DMS153 treated with DMSO at 0.1 percent for 48 hours (cell line): ENCODE measurements at regions not wholly inside any gene's neighbourhood (a gene's known extent, or its start where the extent isn't known, plus 50 kb on each side); places are given as distances from the start of the nearest gene placed in this dataset.
"Not testable (repeated sequence)": the region's sequence is repeated elsewhere in the genome, so short reads cannot be mapped to it uniquely, and the experiment has no call there.

Source experiments
- DNase-seq: peaks from one replicate; lab custom pipeline; 2025; ENCODE audit not compliant: unreplicated experiment; lab: John Stamatoyannopoulos, UW

DNA sequence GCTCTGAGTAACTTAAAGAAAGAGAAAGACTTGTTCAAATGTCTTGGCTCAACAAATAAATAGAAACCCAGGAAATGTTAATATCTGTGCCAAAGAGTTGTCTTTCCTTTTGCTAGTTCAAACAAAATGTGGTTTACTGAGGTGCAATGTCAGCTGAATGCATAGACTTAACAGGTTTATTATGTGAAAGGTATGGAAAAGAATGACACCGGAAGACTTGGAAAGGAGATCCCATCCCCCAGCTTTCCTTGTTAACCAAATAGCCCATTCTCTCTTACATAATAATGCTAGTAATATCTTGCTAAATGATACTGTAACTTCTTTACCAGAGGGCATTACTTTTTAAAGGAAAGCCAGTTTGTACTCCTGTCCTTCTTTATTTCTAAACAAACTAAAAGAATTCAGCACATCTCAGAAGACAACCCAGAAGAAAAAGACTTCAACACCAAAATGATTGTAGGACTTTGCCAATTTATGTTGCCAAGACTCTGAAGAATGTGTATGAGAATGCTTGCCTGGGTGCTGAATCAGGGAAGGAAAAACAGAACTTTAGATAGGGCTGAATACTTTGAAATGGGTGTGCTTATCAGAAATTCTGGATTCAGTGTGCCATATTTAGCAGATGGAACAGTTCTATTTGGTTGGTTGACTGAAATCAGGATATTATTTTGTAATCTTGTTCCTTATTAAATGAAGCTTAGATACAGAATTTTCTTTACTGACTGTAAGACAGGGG lies 344.1 kb downstream of the TMEM38B start:
- DNase-seq: no peak

DNA sequence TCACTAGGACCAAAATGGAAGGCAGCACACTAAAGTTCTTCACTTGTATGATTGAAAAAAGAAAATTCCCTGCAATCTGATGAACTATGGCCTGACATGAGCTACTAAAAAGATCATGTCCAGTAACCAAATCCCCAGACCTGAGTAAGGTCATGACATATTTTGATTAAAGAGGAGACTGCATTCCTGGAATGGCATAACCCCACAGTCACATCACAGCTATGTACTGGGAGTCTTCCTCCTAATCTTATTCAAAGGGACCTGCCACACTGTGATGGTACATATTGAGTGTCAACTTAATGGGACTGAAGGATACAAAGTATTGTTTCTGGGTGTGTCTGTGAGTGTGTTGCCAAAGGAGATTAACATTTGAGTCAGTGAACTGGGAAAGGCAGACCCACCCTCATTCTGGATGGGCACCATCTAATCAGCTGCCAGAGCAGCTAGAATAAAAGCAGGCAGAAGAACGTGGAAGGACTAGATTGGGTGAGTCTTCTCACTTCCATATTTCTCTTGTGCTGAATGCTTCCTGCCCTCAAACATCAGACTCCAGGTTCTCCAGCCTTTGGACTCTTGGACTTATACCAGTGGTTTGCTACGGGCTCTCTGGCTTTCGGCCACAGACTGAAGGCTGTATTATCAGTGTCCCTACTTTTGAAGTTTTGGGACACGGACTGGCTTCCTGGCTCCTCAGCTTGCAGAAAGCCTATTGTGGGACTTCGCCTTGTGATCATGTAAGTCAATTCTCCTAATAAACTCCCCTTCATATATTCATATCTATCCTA lies 345.0 kb downstream of the TMEM38B start:
- DNase-seq: no peak

DNA sequence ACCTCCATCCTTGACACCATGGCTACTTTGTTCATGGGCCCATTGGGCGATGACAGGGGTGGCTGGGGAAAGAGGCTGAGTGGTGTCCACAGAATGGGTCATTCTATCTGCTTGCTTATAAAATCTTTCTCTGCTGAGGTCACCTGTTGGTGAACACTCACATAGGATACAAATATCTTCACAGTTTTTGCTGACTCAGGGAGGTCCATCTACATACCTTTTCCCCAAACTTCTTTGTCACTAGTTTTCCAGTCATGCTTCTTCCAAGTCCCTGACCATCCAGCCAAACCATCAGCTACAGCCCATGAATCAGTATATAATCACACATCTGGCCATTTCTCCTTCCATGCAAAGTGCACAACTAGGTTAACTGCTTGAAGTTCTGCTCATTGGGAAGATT lies 347.6 kb downstream of the TMEM38B start:
- DNase-seq: not testable (repeated sequence)

DNA sequence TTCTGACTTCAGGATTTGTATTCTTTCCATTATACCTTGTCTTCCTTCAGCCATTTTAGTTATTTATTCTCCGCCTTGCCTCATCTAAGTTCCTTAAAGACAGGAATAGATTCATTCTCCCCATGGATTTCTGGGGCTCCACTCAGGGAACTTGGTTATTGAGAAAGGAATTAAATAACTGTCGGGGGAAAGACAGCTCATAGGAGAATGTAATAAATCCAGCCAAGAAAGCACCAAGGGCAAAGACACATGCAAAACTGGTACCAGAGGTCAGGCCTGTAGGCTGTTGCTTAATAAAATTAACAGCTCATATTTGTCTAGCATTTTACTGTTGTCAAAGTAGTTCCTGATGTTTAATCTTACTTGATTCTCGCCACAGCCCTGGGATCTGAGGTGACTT lies 357.2 kb downstream of the TMEM38B start:
- no peak for DNase-seq

DNA sequence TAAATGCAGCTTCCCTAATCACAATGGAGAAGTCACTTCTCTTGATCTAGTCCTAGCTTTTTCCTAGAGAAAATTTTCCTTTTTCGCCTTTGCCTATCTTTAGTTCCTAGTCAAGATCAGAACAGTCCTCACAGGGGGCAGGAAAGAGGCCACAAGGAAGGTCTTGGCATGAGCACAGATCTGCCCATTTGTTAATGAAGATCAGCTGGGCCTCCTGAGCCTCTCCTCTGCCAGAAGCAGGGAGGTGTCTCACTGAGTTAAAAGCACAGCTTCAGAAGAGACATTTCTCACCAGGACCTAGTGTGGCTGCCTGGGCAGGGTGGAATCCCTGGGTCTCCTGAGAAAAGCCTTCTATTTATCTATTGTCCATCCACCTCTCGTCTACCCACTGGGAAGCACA lies 357.8 kb downstream of the TMEM38B start:
- no peak for DNase-seq

DNA sequence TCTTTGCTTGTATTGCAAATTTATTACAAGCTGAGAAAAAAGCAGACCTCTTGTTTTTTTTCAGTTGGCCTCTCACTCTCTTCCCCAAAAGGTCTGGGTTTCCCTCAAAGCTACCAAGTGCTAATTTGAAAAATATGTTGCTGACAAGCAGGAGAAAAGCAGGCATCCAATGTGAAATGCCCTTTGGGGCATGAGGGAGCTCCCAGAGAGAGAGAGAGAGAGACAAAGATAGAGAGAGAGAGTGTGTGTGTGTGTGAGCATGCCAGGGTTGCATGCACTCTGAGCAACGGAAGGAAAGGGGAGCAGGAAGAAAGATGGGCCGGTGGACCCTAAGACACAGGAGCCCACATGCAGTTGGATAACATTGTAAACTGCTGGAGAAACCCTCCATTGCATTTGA lies 358.4 kb downstream of the TMEM38B start:
- DNase-seq: no peak

DNA sequence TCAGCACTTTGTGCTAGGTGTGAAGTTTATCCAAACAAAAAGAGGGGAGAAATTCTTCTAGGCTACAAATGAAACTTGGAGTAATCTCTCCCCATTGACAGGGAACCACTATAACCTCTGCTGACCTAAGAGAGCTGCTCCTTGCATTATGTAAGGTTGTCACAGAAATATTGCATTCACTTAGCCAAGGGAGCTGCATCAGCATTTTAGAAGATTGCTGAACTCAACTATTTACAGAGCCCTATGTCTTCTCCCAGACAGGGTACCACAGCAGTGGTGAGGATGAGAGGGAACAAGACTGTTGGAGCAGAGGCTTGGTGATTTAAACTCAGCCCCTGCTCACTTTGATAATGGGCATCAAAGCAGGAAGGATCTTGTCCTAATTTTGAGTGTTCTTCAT lies 362.0 kb downstream of the TMEM38B start:
- no peak for DNase-seq

DNA sequence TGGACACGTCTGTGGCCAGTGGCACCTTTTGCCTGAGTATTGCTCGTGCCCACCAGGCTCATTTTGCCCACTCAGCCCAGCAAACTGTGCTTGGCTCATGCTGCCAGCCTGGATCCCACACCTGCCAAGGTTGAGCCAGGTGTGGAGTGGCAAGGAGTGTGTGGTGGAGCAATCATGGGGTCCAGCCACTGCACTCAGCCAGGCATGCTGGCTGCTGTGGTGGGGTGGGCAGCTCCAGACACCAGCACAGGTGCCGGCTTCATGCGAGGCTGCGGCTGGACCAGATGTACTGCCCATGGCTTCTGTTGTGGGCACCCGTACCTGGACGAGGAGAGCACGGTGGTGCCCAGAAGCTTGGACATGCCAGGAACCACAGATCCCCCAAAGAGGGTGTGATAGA lies 364.1 kb downstream of the TMEM38B start:
- DNase-seq: no peak

DNA sequence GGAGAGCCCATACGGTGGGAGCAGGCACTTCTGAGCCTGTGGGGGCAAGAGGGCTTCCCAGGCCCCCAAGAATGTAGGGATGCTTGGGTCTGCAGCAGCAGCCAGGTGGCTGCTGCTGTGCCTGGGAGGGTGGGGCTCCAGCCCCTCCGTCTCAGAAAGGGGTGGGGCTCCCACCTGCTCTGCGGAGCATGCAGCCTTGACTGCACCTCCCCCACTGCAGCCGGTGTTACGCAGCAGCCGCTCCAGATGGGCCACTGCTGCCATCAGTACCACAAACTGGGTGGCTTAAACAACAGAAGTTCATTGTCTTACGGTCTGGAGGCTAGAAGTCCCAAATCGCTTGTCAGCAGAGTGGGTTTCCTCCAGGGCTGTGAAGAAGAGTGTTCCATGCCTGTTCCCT lies 365.5 kb downstream of the TMEM38B start:
- DNase-seq: no peak

DNA sequence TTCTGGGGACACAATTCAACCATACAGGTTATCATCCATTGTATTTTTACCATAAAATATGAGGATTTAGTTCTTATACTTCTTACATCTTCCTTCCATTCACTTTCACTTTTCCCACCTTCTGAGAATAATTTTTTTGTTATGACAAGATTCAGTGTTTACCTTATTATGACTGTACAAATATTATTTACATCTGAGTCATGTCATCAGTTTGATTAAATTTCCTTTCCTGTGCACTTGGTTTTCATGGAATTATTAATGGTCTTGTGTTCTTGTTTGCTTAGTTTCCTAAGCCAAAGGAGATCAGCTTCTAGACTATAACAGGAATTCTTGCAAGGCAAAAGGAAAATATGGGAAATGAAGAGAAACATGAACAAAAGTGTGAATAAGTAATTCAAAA lies 366.5 kb downstream of the TMEM38B start:
- DNase-seq: no peak

DNA sequence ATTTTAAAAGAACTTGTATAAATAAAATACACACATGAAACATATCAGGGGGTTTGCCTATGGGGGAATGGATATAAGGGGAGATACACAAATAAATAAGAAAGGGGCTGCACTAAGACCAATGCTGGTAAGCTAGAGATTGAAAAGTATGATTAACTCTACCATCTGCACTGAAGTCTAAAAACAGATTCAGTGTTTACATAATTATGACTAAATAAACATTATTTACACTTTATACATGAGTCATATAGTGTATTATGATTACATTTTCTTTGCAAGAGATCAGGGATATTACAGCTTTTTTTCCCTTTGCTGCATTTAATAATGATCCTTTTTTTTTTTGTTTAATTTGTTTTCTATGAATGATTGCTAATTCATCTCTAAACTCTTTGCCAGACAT lies 367.9 kb downstream of the TMEM38B start:
- no peak for DNase-seq

DNA sequence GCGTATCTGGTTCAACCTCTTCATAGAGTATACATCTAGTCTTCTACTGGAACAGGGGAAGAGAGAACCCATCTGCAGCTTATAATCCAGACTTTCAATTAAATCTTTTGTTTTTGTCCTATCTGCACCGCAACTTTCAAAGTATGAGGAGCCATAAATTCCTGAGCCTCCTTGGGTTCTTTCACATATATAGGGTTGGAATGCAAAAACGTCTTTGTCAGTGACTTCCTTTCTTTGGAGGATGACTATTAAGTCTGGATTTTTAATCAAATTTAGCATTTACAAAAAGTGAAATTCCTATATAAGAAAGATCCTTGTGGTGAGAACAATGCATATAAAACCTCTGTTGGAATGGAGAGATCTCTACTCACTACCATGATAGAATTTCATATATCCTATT lies 370.8 kb downstream of the TMEM38B start:
- no peak for DNase-seq

DNA sequence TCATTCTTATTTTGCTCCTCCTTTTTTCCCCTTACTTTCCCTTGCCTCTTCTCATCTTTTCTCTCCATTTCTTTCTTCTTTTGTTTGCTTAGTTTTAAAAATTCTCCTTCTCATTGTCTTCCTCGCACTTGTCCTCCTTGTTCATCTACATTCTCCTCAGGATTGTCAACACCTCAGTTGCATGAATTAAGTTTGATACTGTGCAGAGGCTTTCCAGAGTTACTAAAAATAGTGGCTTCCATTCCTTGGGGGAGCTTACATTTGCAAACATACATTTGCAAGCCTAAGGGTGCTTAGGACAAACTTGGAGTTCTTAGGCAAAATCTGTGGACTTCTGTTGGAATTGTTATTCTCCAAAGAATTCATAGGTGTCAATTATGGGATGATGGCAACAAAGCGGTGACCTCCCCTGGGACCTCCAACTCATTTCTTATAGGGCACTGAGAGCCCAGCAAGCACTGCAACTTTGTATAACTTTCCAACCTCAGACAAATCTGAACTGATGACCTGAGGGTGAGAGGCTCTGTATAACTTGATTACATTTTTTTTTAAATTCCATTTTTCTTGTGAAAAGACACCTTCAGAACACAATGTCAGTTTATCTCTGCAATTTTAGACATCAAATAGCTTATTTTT lies 371.4 kb downstream of the TMEM38B start:
- DNase-seq: no peak

DNA sequence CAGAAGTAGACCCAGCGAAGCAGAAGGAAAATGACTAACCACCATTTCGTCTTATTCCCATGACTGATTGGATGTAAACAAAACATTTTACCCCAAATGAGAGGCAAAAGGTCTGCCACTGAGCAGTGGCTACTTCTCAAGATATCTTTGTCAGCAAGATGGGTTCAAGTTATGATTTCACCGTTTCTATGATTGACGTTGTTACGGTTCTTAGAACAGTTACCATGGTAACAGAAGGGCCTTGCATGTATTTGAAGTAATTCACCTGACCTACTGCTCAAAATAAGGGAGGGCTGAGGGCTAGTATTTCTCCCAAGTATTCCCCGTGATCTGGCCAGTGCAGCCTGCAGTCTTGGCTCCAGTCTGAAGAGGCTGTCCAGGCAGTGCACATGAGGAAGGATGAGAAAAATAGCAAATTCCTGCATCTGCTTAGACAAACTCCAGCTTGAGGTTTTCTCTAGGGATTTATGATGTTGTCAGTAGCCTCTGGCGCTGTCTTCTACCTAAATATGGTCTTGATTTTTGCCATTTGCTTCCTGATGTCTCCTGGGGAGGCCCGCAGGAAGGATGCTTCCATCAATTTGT lies 372.7 kb downstream of the TMEM38B start:
- no peak for DNase-seq

DNA sequence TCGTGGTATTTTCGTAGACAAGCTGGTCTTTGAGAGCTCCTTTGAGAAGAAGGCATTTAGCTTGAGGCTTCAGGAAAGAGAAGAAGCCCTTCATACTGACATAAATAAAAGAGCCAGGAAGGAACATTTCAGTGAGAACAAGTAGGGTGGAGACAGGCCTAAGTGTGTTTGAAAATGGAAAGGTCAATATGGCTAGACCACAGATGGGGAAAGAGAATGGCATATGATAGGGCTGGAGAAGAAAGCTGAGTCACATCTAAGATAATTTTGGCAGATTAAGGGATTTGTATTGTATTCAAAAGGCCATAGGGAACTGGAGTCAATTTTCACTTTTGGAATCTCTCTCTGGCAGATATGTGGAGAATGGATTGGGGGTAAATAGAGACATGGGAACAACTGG lies 374.9 kb downstream of the TMEM38B start:
- no peak for DNase-seq

DNA sequence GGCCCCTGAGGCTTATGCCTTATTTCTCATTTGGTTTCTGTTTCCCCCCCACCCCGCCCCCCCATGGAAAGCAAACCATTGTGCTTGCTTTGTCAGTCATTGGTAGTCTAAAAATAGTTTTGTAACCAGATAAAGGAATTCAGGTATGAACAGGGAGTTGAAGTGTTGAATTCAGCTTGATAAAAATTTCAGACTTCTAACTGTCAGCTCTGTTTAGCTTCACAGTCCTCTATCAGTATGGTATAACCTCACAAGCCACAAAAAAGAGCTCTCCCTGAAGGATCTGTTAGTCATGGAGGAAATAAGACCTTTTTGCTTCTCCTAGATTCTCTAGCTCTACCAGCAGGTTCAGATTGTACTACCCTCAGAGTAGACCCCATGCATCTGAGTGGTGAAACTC lies 378.1 kb downstream of the TMEM38B start:
- no peak for DNase-seq

DNA sequence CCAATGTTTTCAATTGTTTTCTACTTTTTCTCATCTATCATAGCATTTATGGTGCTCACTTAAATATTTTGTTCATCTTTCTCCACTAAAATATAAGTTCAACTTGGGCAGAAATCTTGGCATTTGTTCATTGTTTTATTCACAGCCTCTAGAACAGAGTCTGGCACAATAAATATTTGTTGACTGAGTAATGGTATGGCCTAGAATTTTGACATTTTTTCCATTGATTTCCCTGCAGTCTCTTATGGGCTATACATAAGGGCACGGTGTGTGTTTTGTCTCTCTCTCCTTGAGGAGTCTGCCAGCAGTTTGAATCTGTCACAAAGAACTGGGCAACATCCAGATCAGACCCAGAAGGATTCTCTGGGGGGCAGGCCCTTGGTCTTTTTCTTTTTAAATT lies 379.7 kb downstream of the TMEM38B start:
- no peak for DNase-seq

DNA sequence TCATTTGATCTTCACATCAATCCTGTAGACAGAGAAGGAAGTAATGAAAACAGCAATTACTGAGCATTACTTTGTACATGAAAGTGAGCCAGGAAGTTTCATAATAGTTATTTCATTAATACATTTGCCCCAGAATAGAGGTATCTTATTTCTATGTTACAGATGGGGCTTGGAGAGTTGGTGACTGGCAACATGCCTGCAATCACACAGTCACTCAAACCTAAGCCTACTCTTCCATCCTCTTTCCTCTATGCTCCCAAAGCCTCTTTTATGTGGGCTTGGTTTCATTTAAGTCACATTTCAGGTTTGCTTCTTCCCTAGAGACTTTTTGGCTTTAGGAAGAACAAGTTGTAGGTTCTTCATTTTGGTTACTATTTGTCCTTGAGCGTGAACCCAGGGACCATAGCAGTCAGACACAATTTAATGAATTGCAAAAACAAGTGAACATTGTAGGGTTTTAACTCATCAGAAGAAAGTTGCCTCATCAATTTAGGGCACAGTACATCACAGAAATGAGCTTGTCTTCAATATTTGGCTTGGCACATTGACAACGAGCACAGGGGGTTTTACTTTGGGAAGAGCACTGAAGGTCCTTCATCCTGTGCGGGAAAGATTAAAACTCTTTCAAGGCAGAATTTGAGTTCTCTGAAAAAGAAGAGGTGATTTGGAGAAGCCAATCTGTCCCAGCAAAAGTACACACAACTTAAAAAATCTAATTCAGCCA lies 381.1 kb downstream of the TMEM38B start:
- no peak for DNase-seq

DNA sequence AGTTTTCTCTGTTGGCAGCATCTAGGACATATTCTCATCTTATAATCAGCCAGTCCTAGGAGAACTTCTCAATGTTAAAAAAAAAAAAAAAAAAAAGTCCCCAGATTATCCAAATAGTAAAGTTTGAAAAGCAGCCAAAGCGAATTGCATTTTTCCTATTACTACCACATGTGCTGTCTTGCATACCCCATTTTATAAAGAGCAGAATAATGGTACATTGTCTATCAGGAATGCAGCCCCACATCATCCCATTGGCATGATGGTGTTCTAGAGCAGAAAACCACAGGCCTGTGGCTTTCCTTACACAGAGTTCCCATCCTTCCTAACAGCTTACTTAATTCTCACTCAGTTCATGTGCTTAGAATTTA lies 381.6 kb downstream of the TMEM38B start:
- no peak for DNase-seq

DNA sequence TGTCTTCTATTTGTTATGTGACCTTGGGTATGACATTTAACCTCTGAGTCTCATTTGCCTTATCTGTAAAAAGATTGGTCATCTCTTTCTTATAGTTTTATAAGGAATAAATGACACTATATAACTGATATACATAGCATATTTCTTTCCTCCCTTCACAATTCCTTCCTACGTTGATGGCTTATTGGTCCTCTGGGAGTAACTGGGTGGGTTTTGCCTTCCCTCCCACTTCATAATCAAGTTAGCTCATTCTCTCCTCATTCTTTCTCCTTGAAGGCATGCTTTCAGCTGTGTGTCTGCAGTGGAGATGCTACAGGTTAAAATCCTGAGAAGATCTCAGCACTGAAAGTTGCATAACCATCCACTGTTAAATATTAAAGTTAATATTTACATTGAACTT lies 382.4 kb downstream of the TMEM38B start:
- no peak for DNase-seq

DNA sequence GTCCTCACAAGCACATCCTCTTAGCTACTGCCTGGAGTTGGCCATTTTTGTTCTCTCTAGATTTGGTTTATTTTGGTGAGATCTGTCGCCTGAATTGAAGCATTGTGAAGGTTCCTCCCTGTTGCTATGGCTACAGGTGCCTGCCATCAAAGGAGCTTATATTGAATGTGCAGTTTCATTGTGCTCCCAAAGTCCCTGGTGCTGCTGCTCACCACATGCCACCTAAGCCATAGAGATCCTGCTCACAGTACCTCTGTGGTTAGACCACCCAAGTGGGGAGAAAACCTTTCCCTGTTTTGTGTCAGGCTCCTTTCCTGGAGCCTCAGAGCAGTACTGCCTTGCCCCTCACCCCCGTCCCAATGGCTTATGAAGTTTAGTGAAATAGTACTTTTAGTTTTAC lies 383.4 kb downstream of the TMEM38B start:
- DNase-seq: no peak
